ENCODE measurements at regions not wholly inside any gene's neighbourhood (a gene's known extent, or its start where the extent isn't known, plus 50 kb on each side); places are given as distances from the start of the nearest gene placed in this dataset.

- intact Hi-C loops (cut with micrococcal nuclease) = no loop called here
- no peaks in the 10 kb centered on the region for H3K27me3 ChIP-seq (ENCODE audit: control insufficient read depth in 2 of 2, insufficient read depth in 2 of 2, low read length in 2 of 2)
- H2AFZ ChIP-seq (ENCODE audit: low read depth, low read length) = no peak overlapping the region
- no peak overlapping the region for H3K4me2 ChIP-seq (ENCODE audit: insufficient read depth, low read length)
- dilution Hi-C loops (cut with MboI; ENCODE audit: extremely low pct_ligation_motif_present, low sequenced_read_pairs) = no loop called here
- H3K9me1 ChIP-seq (replicated peaks; ENCODE audit: control insufficient read depth, extremely low read depth, insufficient read depth, low read length) = no peaks in the 10 kb centered on the region
- no peak overlapping the region for H3K27ac ChIP-seq (ENCODE audit: insufficient read depth, low read depth, low read length)
- CTCF ChIA-PET = interaction anchor here (0.6 kb wide), 1 partner anchor 480 kb away, joined by 3 read pairs; no protein-coding TSS in a partner anchor
- no peak overlapping the region for H3K9ac ChIP-seq (replicated peaks; ENCODE audit: extremely low read depth, insufficient read depth, low read length)
- no peak overlapping the region for H3K4me3 ChIP-seq (replicated peaks in 1 of 3; ENCODE audit: insufficient read depth in 1 of 3, low read depth in 1 of 3, low read length in 3 of 3)
- FAIRE-seq (no peak), DNase-seq (ENCODE audit: low read depth, low spot score) (no peak)
- no peaks in the 10 kb centered on the region for H3K79me2 ChIP-seq (ENCODE audit: control insufficient read depth, insufficient read depth, low read length)
- POLR2A ChIA-PET = no interaction called here
- H3K9me3 ChIP-seq (replicated peaks; ENCODE audit: control insufficient read depth, insufficient read depth, low read length) = no peaks in the 10 kb centered on the region
- BruUV-seq (replicated peaks) = no TSS peak
- H3K4me1 ChIP-seq (ENCODE audit: control insufficient read depth, extremely low read depth, insufficient read depth, low read length) = no peaks in the 10 kb centered on the region
- no peaks in the 10 kb centered on the region for H4K20me1 ChIP-seq (replicated peaks; ENCODE audit: control insufficient read depth, extremely low read depth, insufficient read depth, low read length)
- H3K36me3 ChIP-seq (ENCODE audit: control insufficient read depth in 2 of 2, extremely low read depth in 1 of 2, insufficient read depth in 2 of 2, low read length in 2 of 2) = no peaks in the 10 kb centered on the region
- TF ChIP-seq POLR2A (IDR thresholded peaks at IDR 0.05; ENCODE audit: low read depth, low read length) (no peak), MYC (IDR thresholded peaks at IDR 0.05; ENCODE audit: low read depth, low read length) (no peak), GATA2 (IDR thresholded peaks at IDR 0.05; ENCODE audit: insufficient read depth, insufficient read length, low read depth, low read length) (no peak), EZH2 (IDR thresholded peaks at IDR 0.05; ENCODE audit: borderline replicate concordance, low read depth, low read length, severe bottlenecking) (no peak), JUN (IDR thresholded peaks at IDR 0.05; ENCODE audit: borderline replicate concordance, insufficient read depth, insufficient read length, low read depth) (no peak)
Observed at GRCh38 chr9:105118636-105119035, 125.8 kb upstream of the SLC44A1 start.

GRCh38 chr9:105119156-105119555 is 125.3 kb upstream of the SLC44A1 start:
- POLR2A ChIA-PET = no interaction called here
- H3K4me1 ChIP-seq (ENCODE audit: control insufficient read depth, extremely low read depth, insufficient read depth, low read length) = no peaks in the 10 kb centered on the region
- CTCF ChIA-PET = no interaction called here

More at GRCh38 chr9:105119156-105119555, 125.3 kb upstream of the SLC44A1 start:
- no peak for TF ChIP-seq POLR2AphosphoS5 (IDR thresholded peaks at IDR 0.05; ENCODE audit: insufficient read depth, low read depth, low read length)
- DNase-seq (ENCODE audit: low read depth, low spot score) (no peak), FAIRE-seq (no peak)
- Histone ChIP-seq H3K79me2 (ENCODE audit: control insufficient read depth, insufficient read depth, low read length) (no peaks in the 10 kb centered on the region), H3K4me3 (replicated peaks in 1 of 3; ENCODE audit: insufficient read depth in 1 of 3, low read depth in 1 of 3, low read length in 3 of 3) (no peak overlapping the region), H3K4me2 (ENCODE audit: insufficient read depth, low read length) (no peak overlapping the region), H4K20me1 (replicated peaks; ENCODE audit: control insufficient read depth, extremely low read depth, insufficient read depth, low read length) (no peaks in the 10 kb centered on the region), H3K9me1 (replicated peaks; ENCODE audit: control insufficient read depth, extremely low read depth, insufficient read depth, low read length) (no peaks in the 10 kb centered on the region), H3K27ac (ENCODE audit: insufficient read depth, low read depth, low read length) (no peak overlapping the region), H3K9me3 (replicated peaks; ENCODE audit: control insufficient read depth, insufficient read depth, low read length) (no peaks in the 10 kb centered on the region), H3K9ac (replicated peaks; ENCODE audit: extremely low read depth, insufficient read depth, low read length) (no peak overlapping the region), H2AFZ (ENCODE audit: low read depth, low read length) (no peak overlapping the region), H3K36me3 (ENCODE audit: control insufficient read depth in 2 of 2, extremely low read depth in 1 of 2, insufficient read depth in 2 of 2, low read length in 2 of 2) (no peaks in the 10 kb centered on the region), H3K27me3 (ENCODE audit: control insufficient read depth in 2 of 2, insufficient read depth in 2 of 2, low read length in 2 of 2) (no peaks in the 10 kb centered on the region)
- no TSS peak for BruUV-seq (replicated peaks)
- intact Hi-C loops (cut with micrococcal nuclease) (no loop called here), dilution Hi-C loops (cut with MboI; ENCODE audit: extremely low pct_ligation_motif_present, low sequenced_read_pairs) (no loop called here)

All from endothelial cell of umbilical vein (primary cell).